NCI-H2107 (cell line): ENCODE measurements at regions not wholly inside any gene's neighbourhood (a gene's known extent, or its start where the extent isn't known, plus 50 kb on each side); places are given as distances from the start of the nearest gene placed in this dataset.

Experiments used
- DNase-seq: peaks from one replicate; lab custom pipeline; 2025; lab: John Stamatoyannopoulos, UW

DNA sequence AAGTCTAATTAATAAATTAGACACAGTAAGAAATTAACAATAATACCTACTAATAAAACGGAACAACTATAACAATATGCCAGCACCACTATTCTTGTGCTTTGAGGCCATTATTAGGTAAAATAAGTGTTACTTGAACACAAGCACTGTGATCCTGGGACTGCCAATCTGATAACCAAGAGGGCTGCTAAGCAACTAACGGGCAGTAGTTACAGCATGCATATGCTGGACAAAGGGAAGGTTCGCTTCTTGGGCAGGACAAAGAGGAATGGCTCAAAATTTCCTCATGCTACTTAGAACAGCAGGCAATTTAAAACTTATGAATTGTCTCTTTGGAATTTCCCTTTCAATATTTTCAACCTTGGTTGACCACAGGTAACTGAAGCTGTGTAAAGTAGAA lies 718.6 kb downstream of the SORCS3 start:
- no peak for DNase-seq

DNA sequence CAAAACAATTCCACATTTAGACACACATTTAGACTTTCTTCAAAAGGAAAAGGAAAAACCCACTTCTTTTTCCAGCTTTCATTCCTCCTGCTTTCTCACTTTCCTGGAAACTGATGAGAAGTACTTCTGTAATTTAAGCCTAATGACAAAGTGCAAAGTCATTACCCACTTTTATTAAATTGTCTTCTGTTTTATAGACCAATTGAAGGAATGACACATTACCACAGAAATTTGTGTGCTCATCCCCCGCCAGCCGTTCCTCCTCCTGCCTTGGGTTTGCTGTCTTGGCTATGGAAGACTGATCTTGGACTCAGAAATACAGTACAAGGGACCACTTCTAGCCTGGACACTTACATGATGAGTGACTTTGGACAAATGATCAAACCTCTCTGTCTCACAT lies 717.8 kb downstream of the SORCS3 start:
- no peak for DNase-seq

DNA sequence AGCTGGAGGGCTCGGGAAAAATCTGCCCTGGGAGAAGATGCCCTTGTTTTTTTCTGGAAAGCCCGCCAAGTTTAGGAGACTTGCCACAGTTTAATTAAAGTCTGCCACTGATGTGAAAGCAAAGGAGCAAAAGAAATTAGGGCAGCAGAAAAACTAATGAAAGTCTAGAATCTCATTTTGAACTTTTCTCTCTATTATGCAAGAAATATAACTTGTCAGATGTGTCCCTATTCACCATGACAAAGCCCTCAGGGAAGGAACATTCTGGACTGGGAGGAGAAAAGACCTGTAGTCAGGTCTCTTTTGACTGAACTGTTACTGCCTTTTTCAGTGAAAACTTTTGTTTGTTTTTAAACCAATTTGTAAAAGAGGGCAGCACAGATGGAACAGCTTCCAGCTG lies 715.5 kb downstream of the SORCS3 start:
- no peak for DNase-seq

DNA sequence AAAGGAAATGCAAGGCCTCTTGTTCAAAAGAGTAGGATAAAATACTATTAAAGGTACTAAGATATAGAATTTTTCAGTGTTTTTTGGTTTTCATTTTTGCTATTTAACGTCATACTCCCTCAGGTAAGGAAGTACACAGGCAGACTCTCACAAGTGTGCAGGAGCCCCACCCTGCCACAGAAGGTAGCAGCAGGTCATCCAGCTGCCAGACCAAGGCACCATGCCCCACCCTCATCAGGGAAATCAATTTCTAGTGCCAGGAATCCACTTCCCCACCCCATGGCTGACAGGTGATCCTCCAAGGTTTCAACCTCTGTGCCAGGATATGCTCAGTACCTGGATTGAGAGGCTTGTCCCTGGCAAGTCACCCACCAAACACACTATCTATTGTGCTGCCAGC lies 712.9 kb downstream of the SORCS3 start:
- DNase-seq: no peak

DNA sequence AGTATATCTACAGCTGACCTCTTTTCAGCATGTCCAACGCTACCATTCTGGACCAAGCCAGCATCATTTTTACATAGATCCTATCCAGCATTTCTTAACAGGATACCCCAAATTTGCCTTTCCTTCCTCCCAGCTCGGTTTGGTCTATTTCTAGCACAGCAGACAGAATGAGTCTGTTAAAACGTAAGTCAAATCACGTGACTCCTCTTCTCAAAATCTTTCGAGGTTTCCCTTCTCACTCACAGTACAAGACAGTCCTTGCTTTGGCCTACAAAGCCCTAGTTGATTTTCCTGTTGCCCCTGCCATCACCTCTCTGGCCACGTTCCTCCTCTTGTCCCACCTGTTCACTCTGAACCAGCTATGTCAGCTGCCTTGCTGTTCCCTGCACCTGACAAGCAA lies 711.7 kb downstream of the SORCS3 start:
- DNase-seq: no peak

DNA sequence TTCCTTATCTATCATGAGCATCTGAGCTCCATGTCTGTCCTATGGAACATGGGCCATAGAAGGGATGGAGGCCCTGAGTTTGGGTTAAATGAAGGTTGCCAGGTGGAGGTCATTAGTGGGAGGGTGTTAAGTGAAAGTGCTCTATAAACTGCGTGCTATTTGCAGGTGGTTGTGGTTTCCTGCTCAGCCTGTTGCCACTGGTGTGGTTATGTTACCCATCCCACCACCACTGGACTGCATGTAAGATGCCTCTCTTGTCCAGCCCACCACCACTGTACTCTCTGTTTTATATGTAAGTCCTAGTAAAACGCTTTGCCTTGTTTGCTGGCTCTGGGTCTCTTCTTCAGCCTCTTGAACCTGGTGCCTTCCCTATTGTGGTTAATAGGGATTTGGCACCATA lies 711.2 kb downstream of the SORCS3 start:
- DNase-seq: no peak

DNA sequence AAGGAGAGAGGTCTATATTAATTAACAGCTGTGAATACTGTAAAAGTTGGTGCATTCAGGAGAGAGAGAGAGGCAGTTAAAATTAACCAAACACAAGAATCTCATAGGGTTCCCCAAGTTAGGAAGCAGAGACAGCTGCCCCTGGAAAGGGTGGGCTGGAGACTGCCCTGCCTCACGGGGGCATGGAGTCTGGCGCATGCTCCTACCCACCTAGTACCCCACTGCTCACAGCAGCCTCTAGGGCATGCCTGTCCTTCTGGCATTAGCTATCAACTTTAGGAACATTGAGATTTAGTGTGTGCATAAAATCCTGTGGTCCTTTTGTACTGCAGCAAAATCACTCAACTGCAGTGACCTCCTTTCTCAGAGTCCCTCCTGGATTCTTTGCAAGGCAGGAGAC lies 710.1 kb downstream of the SORCS3 start:
- no peak for DNase-seq

DNA sequence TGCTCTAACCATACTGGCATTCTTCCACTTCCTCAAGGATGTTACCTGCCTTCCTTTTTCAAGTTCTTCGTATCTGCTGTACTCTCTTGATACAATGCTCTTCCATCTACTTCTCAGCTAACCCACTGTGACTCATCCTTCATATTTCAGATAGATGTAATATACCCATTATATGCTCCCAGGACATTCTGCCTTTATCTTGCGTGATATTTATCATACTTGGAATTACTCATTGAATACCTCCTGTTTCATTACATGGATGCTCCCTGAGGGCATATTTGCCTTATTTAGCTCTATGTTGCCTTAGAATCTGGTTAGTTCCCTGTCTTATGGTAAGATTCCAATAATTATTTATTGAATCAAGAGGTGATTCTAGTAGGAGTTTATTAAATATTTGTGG lies 706.4 kb downstream of the SORCS3 start:
- no peak for DNase-seq

DNA sequence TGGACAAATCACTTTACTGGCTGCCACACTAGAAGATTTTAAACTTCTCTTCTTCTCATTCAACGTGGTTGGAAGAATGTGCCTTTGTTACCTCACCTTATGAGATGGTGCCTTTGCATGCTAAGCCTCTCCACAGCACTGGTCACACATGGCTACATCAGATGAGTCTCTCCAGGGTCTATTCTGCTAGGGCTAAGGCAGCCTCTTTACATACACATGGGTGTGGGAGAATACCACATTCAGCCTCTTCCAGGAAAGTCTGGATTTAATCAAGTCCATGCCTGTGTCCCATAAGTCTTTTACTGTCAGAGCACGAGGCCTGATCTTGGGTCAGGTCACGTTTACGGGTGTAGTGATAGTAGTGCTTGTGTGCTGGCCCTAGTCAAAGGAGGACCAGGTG lies 701.5 kb downstream of the SORCS3 start:
- no peak for DNase-seq

DNA sequence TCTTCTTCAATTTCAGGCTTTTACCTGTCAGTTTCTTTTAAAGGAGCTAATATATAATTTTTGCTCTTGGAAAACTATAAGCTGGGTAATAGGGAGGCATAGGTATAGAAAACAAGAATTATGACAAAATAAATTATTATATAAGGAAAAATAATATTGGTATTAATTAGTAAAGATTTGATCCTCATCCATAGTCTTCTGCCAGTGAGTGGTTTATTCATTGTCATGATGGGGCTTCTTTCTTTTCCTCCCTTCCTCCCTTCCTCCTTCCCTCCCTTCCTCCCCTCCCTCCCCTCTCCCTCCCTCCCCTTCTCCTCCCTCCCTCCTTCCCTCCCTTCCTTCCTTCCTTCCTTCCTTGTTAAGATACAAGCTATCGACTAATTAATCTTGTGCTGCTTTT lies 698.6 kb downstream of the SORCS3 start:
- no peak for DNase-seq

DNA sequence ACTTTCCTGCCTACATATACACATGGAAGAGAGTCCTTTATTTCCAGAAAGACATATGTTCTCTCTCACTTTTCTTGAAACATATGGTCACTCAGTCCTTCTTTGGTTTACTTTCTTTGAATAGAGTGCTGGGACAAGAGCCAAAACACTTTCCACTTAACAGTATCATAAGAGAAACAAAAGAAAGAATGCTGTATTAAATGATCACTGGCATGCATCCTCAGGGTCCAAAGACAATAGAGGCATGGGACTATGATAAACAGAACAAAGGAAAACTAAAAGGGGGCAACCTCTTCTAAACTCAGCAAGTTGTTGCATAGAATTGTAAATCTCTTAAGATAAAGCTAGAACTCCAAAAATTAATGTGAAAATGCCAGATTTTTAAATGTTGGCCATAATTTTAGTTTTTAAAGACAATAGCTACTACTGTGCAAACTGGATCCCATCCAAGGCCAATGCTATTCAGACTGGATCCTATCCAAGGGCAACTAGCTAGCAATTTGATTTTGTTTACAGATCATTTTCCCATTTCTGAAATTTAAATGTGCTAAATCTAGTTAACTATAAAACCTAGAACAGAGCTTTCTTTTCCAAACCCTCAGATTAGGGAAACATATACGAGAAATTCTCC lies 687.5 kb downstream of the SORCS3 start:
- DNase-seq: no peak
